Neural cell (in vitro differentiated cells): ENCODE measurements at regions not wholly inside any gene's neighbourhood (a gene's known extent, or its start where the extent isn't known, plus 50 kb on each side); places are given as distances from the start of the nearest gene placed in this dataset.

ENCODE experiments used
- H2AFZ ChIP-seq: fragments of 200-600, 300-800 bp; sonication (generic), shearing (Covaris generic); 2 replicates; pipeline ENCODE4 v1.6.0; 2014; ENCODE audit warnings: low read depth, mild to moderate bottlenecking, antibody characterized with exemption, low read length, moderate library complexity
- H3F3A ChIP-seq: fragments of 200-600 bp; shearing (Covaris generic); 2 replicates; pipeline ENCODE4 v1.6.1; 2016; ENCODE audit warnings: mild to moderate bottlenecking, moderate library complexity, mixed read lengths, antibody characterized with exemption, low read length; ENCODE audit not compliant: insufficient read depth, poor library complexity, severe bottlenecking
- H3K27ac ChIP-seq: fragments of 200-600, 300-800 bp; sonication (generic), shearing (Covaris generic); 2 replicates; pipeline ENCODE4 v1.5.1; 2014; ENCODE audit warnings: mild to moderate bottlenecking, low read length, moderate library complexity
- H3K27me3 ChIP-seq: fragments of 300-800, 200-600 bp; sonication (generic), shearing (Covaris generic); 2 replicates; pipeline ENCODE4 v1.6.0; 2014; ENCODE audit warnings: mild to moderate bottlenecking, low read depth, low read length, moderate library complexity; ENCODE audit not compliant: insufficient read depth
- H3K36me3 ChIP-seq: fragments of 300-800, 200-600 bp; sonication (generic), shearing (Covaris generic); 2 replicates; pipeline ENCODE4 v1.5.1; 2014; ENCODE audit warnings: mild to moderate bottlenecking, antibody characterized with exemption, low read length, moderate library complexity; ENCODE audit not compliant: insufficient read depth
- H3K4me2 ChIP-seq: fragments of 300-800, 200-600 bp; sonication (generic), shearing (Covaris generic); 2 replicates; pipeline ENCODE4 v1.6.0; 2014; ENCODE audit warnings: mild to moderate bottlenecking, low read length
- H3K4me3 ChIP-seq: fragments of 300-800, 200-600 bp; sonication (generic), shearing (Covaris generic); 2 replicates; pipeline ENCODE4 v1.5.1; 2014; ENCODE audit warnings: mild to moderate bottlenecking, low read length, moderate library complexity
- H3K79me2 ChIP-seq: fragments of 200-600 bp; shearing (Covaris generic); replicated peaks from 2 replicates; pipeline ENCODE4 v1.6.0; 2014; ENCODE audit warnings: mild to moderate bottlenecking, low read length, moderate library complexity; ENCODE audit not compliant: insufficient read depth
- H3K9ac ChIP-seq: fragments of 300-800, 200-600 bp; sonication (generic), shearing (Covaris generic); 2 replicates; pipeline ENCODE4 v1.6.1; 2016; ENCODE audit warnings: mild to moderate bottlenecking, low read length, mixed read lengths
- H3K9me2 ChIP-seq: fragments of 200-600 bp; shearing (Covaris generic); 2 replicates; pipeline ENCODE4 v1.6.1; 2016; ENCODE audit warnings: mild to moderate bottlenecking, low read length, mixed read lengths; ENCODE audit not compliant: insufficient read depth
- H3K9me3 ChIP-seq: fragments of 200-600, 300-800 bp; sonication (generic), shearing (Covaris generic); 2 replicates; pipeline ENCODE4 v1.6.1; 2016; ENCODE audit warnings: mild to moderate bottlenecking, mixed run types, low read length, moderate library complexity, mixed read lengths
- H4K20me1 ChIP-seq: fragments of 200-600 bp; shearing (Covaris generic); 2 replicates; pipeline ENCODE4 v1.6.1; 2016; ENCODE audit warnings: mild to moderate bottlenecking, mixed run types; ENCODE audit not compliant: insufficient read depth
- CTCF ChIP-seq: fragments of 450-650 bp; IDR thresholded peaks from 2 replicates; pipeline ENCODE4 v1.5.1; 2014; ENCODE audit warnings: antibody characterized with exemption, mild to moderate bottlenecking, moderate library complexity; ENCODE audit not compliant: poor library complexity, severe bottlenecking
- EP300 ChIP-seq: fragments of 450-650 bp; conservative IDR thresholded peaks from 2 replicates; pipeline ENCODE4 v1.6.1; 2014; ENCODE audit warnings: antibody characterized with exemption, mild to moderate bottlenecking, moderate library complexity; ENCODE audit not compliant: poor library complexity, severe bottlenecking
- EZH2 ChIP-seq: fragments of 200-600, 300-800 bp; shearing (Covaris generic), sonication (generic); IDR thresholded peaks from 2 replicates; pipeline ENCODE4 v1.6.1; 2014; ENCODE audit warnings: antibody characterized with exemption, low read length, borderline replicate concordance, mild to moderate bottlenecking; ENCODE audit not compliant: insufficient read depth, poor library complexity, severe bottlenecking
- MXI1 ChIP-seq: fragments of 450-650 bp; conservative IDR thresholded peaks from 2 replicates; pipeline ENCODE4 v1.6.1; 2014; ENCODE audit warnings: antibody characterized with exemption, mild to moderate bottlenecking; ENCODE audit not compliant: poor library complexity, severe bottlenecking
- POLR2AphosphoS5 ChIP-seq: IDR thresholded peaks from 2 replicates; pipeline ENCODE4 v1.6.1; 2012
- RAD21 ChIP-seq: fragments of 450-650 bp; conservative IDR thresholded peaks from 2 replicates; pipeline ENCODE4 v1.6.1; 2014; ENCODE audit warnings: antibody characterized with exemption, mild to moderate bottlenecking, moderate library complexity
- REST ChIP-seq: IDR thresholded peaks from 2 replicates; pipeline ENCODE4 v1.6.1; 2012; ENCODE audit warnings: borderline replicate concordance
- SMC3 ChIP-seq: fragments of 450-650 bp; conservative IDR thresholded peaks from 2 replicates; pipeline ENCODE4 v1.6.1; 2014; ENCODE audit warnings: antibody characterized with exemption, mild to moderate bottlenecking, moderate library complexity; ENCODE audit not compliant: poor library complexity
- TAF1 ChIP-seq: IDR thresholded peaks from 2 replicates; pipeline ENCODE4 v1.6.1; 2012; ENCODE audit warnings: low read depth

GRCh38 chr20:23198815-23199214 lies 112.7 kb upstream of the CD93 start:
- no peak overlapping the region for H3K9ac ChIP-seq
- no peaks in the 10 kb centered on the region for H3K36me3 ChIP-seq
- no peaks in the 10 kb centered on the region for H3K9me3 ChIP-seq
- no peak for TF ChIP-seq EP300
- no peak for TF ChIP-seq CTCF
- no peaks in the 10 kb centered on the region for H3K9me2 ChIP-seq
- H3K27ac ChIP-seq: no peak overlapping the region
- no peak overlapping the region for H3K4me2 ChIP-seq
- no peaks in the 10 kb centered on the region for H3K79me2 ChIP-seq
- no peaks in the 10 kb centered on the region for H4K20me1 ChIP-seq
- no peak overlapping the region for H3K4me3 ChIP-seq
- no peak overlapping the region for H2AFZ ChIP-seq
- H3F3A ChIP-seq: no peaks in the 10 kb centered on the region
- H3K27me3 ChIP-seq: no peaks in the 10 kb centered on the region

- Histone ChIP-seq H3K9ac (no peak overlapping the region), H3K9me3 (no peaks in the 10 kb centered on the region), H3K79me2 (no peaks in the 10 kb centered on the region), H3K4me2 (no peak overlapping the region), H3K9me2 (no peaks in the 10 kb centered on the region), H3K27me3 (no peaks in the 10 kb centered on the region), H3F3A (no peaks in the 10 kb centered on the region), H3K4me3 (no peak overlapping the region), H3K36me3 (no peaks in the 10 kb centered on the region), H2AFZ (no peak overlapping the region), H4K20me1 (no peaks in the 10 kb centered on the region), H3K27ac (no peak overlapping the region)
- no peak for TF ChIP-seq SMC3
- TF ChIP-seq EZH2: no peak
- TF ChIP-seq MXI1: no peak
- no peak for TF ChIP-seq TAF1
- no peak for TF ChIP-seq POLR2AphosphoS5
- TF ChIP-seq EP300: no peak
- no peak for TF ChIP-seq CTCF
- TF ChIP-seq RAD21: no peak
- TF ChIP-seq REST: no peak
Observed at GRCh38 chr20:23197836-23198235, 111.7 kb upstream of the CD93 start.
